NT2/D1 (cell line): ENCODE measurements at regions not wholly inside any gene's neighbourhood (a gene's known extent, or its start where the extent isn't known, plus 50 kb on each side); places are given as distances from the start of the nearest gene placed in this dataset.

ENCODE experiments used
- DNase-seq: peaks from one replicate; pipeline ENCODE4 v3.0.0-alpha.2; 2011; ENCODE audit warnings: low read depth, low spot score
- H3K27me3 ChIP-seq: 2 replicates; pipeline ENCODE4 v1.6.0; 2011; ENCODE audit warnings: mild to moderate bottlenecking; ENCODE audit not compliant: insufficient read length, insufficient read depth
- H3K36me3 ChIP-seq: 2 replicates; pipeline ENCODE4 v1.6.1; 2011; ENCODE audit warnings: mild to moderate bottlenecking, low read length, mixed read lengths; ENCODE audit not compliant: insufficient read depth, insufficient read length
- H3K4me1 ChIP-seq: 2 replicates; pipeline ENCODE4 v1.5.1; 2011; ENCODE audit not compliant: insufficient read depth, insufficient read length
- H3K4me3 ChIP-seq: 2 replicates; pipeline ENCODE4 v1.5.1; 2011; ENCODE audit warnings: low read depth; ENCODE audit not compliant: insufficient read length
- H3K9ac ChIP-seq: 2 replicates; pipeline ENCODE4 v1.6.0; 2011; ENCODE audit warnings: low read depth; ENCODE audit not compliant: insufficient read length
- H3K9me3 ChIP-seq: 2 replicates; pipeline ENCODE4 v1.5.1; 2011; ENCODE audit warnings: mild to moderate bottlenecking, low read length; ENCODE audit not compliant: insufficient read depth
- SUZ12 ChIP-seq: IDR thresholded peaks from 2 replicates; pipeline ENCODE4 v1.6.1; 2011; ENCODE audit not compliant: insufficient read length, insufficient read depth; ENCODE audit errors: extremely low read depth
- YY1 ChIP-seq: IDR thresholded peaks from 2 replicates; pipeline ENCODE4 v1.6.1; 2011; ENCODE audit not compliant: insufficient read length, insufficient read depth
- ZNF274 ChIP-seq: IDR thresholded peaks from 2 replicates; pipeline ENCODE4 v1.6.1; 2011; ENCODE audit warnings: mild to moderate bottlenecking, low read depth, low read length

DNA sequence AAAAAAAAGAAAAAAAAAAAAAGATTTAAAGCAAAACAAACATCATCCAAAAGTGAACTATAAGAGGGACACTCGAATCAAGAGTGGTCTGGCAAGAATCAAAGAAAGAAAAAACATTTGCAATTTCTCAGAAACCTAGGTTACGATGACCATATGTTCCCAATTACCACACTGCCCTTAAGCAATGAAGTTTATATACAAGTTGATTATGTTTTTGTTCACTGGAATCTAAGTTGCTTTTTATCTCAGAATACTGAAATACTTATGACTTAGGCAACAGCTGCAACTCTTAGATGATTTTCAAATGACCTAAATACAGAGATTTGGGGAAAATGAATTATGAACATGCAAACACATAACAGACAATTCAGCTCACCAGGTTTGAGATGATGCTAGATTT is 597.1 kb upstream of the CHAC2 start:
- no peaks in the 10 kb centered on the region for H3K9me3 ChIP-seq
- H3K9ac ChIP-seq = no peak overlapping the region
- no peaks in the 10 kb centered on the region for H3K36me3 ChIP-seq
- no peak overlapping the region for H3K4me3 ChIP-seq
- H3K4me1 ChIP-seq = no peaks in the 10 kb centered on the region
- TF ChIP-seq YY1 (no peak), ZNF274 (no peak), SUZ12 (no peak)
- H3K27me3 ChIP-seq = no peaks in the 10 kb centered on the region
- no peak for DNase-seq

DNA sequence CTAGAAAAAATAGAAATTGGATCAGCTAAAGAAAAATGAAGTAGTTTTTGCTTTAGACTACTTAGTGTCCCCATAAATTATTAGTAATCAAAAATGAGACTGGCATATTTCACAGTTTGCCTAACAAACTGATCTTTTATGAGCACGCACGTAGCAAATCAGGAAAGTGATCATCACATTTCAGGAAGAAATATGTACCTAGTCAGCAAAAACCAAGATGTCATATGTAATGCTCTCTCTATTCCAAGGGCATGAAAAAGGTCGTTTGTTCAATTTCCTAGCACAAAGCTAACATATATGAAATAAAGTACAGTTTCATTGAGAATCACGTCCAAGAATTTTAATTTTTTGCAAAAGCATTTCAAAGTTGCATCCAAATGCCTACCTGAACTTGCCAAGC is 600.4 kb upstream of the CHAC2 start:
- TF ChIP-seq SUZ12 = no peak
- TF ChIP-seq ZNF274 = no peak
- TF ChIP-seq YY1 = no peak
- Histone ChIP-seq H3K36me3 (no peaks in the 10 kb centered on the region), H3K27me3 (no peaks in the 10 kb centered on the region), H3K4me1 (no peaks in the 10 kb centered on the region), H3K9ac (no peak overlapping the region), H3K9me3 (no peaks in the 10 kb centered on the region), H3K4me3 (no peak overlapping the region)
- DNase-seq = no peak

DNA sequence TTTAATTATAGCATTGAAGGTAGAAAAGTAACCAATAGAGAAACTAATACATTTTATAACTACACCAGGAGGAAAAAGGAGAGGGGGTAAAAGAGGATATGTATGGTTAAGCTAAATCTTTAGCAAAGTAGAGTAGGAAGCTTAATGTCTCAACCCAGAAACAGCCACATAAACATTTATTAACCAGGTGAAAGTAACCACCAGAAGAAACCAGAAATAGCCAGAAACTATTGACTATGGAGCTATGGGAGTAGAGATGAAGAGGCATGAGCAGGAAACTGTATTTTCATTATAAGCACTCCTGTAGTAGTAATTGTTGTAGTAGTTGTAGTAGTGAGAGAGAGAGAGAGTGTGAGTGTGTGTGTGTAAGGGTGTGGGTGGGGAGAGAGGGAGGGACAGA is 617.5 kb upstream of the CHAC2 start:
- no peak for DNase-seq
- no peaks in the 10 kb centered on the region for H3K36me3 ChIP-seq
- H3K9ac ChIP-seq = no peak overlapping the region
- no peaks in the 10 kb centered on the region for H3K4me1 ChIP-seq
- H3K9me3 ChIP-seq = no peaks in the 10 kb centered on the region
- no peak overlapping the region for H3K4me3 ChIP-seq
- no peaks in the 10 kb centered on the region for H3K27me3 ChIP-seq
- TF ChIP-seq ZNF274 (no peak), YY1 (no peak), SUZ12 (no peak)

DNA sequence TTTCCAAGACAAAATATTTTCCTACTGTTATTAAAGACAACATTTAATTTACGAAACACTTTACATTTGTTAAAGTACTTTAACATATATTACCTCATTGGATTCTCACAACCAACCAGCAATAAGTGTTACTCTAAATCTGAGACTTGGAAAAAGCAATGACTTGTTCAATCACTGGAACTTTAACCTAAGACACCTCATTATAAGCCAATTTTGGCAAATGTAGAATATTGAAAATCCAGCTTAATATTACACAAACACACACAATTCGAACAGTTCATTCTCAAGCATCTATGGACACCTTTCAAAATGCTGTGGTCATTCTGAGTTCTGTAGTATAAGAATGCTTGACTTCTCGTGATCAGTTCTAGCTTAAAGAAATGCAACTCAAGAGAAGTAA is 619.4 kb upstream of the CHAC2 start:
- DNase-seq = no peak
- Histone ChIP-seq H3K27me3 (no peaks in the 10 kb centered on the region), H3K4me1 (no peaks in the 10 kb centered on the region), H3K9me3 (no peaks in the 10 kb centered on the region), H3K4me3 (no peak overlapping the region), H3K36me3 (no peaks in the 10 kb centered on the region), H3K9ac (no peak overlapping the region)
- TF ChIP-seq YY1 (no peak), SUZ12 (no peak), ZNF274 (no peak)

DNA sequence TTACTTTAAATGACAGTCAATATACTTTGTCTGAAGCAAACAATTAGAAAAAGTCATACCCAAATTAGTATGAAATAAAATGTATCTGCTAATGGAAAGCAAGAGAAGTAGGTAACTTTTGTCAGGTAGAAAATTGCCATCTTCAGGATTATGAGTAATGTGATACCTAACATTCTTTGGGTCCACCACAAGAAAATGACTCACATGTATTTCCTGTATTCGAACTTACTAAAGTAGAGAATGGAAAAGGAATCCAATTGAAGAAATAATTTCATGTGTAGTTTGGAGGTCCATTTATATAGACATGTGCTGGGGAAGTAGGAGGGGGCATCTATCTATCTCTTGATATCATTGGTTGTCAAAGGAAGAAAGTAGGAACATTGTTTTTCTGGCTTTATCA is 636.2 kb upstream of the CHAC2 start:
- Histone ChIP-seq H3K27me3 (no peaks in the 10 kb centered on the region), H3K9ac (no peak overlapping the region), H3K4me3 (no peak overlapping the region), H3K4me1 (no peaks in the 10 kb centered on the region), H3K9me3 (no peaks in the 10 kb centered on the region), H3K36me3 (no peaks in the 10 kb centered on the region)
- DNase-seq = no peak
- no peak for TF ChIP-seq ZNF274
- TF ChIP-seq SUZ12 = no peak
- no peak for TF ChIP-seq YY1

DNA sequence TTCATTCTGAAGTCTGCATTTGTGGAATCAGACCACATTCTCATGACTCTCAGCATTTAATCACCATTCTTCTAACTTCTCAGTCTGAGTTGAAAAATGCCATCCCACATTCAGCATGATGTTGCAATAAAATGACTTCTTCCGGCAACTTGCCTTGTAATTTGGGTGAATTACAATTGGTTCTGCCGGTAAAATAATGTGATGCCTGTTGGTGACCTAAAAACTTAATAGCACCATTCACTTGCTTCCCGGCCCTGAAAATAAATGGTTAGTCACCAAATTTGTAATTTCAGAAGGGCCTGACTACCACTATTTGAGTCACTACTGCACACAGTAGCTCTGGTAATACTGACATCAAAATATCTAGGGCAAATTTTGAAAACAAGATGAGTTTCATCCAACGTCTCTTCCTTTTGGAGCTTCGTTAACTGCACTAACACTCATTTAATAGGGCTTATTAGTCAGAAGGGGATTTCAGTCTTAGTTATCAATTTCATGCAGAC is 637.1 kb upstream of the CHAC2 start:
- H3K9me3 ChIP-seq = no peaks in the 10 kb centered on the region
- no peaks in the 10 kb centered on the region for H3K27me3 ChIP-seq
- H3K9ac ChIP-seq = no peak overlapping the region
- no peak for DNase-seq
- H3K4me1 ChIP-seq = no peaks in the 10 kb centered on the region
- H3K4me3 ChIP-seq = no peak overlapping the region
- no peaks in the 10 kb centered on the region for H3K36me3 ChIP-seq
- TF ChIP-seq SUZ12 = no peak
- TF ChIP-seq YY1 = no peak
- no peak for TF ChIP-seq ZNF274

DNA sequence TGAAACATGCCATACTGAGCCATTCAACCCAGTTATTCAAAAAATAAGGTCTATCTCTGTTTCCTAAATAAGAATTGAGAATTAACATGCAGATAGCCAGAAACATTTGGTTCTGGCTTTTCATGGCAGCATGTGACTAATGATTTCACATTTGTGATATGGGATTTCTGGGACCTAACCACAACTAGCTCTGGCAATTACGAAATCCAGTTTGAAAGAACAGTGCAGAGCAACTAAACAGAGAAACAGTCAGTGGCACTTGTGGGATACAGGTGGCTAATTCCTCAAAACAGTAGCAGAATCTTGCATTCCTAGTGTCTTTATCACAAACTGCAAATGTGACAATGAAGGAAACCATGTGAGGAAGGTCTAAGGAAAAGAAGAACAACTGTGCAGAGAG is 637.8 kb upstream of the CHAC2 start:
- DNase-seq = no peak
- Histone ChIP-seq H3K9ac (no peak overlapping the region), H3K36me3 (no peaks in the 10 kb centered on the region), H3K4me3 (no peak overlapping the region), H3K4me1 (no peaks in the 10 kb centered on the region), H3K9me3 (no peaks in the 10 kb centered on the region), H3K27me3 (no peaks in the 10 kb centered on the region)
- TF ChIP-seq ZNF274 (no peak), YY1 (no peak), SUZ12 (no peak)

DNA sequence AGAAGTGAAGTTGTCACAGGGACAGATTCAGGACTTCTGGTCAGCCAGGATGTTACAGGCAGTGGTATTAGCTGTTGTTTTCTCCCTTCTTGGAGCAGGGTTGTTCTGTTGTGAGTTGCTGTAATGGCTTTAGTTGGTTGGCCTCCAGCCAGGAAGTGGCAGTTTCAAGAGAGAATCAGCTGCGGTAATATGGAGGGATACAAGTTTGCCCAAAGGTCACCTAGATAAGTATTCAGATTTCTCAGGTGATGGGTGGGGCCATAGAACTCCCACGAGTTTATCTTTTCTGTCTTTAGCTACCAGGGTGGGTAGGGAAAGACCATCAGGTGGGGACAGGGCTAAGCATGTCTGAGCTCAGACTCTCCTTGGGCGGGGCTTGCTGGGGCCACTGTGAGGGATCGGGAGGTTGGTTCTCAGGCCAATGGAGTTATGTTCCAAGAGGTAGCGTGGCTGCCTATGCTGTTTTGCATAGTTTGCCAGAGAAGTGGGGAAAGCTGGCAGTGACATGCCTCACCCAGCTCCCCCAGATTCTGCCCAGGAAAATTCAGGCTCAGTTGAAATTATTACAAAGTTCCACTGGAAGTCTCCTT is 640.4 kb upstream of the CHAC2 start:
- H3K9me3 ChIP-seq = no peaks in the 10 kb centered on the region
- no peak overlapping the region for H3K9ac ChIP-seq
- H3K36me3 ChIP-seq = no peaks in the 10 kb centered on the region
- H3K4me1 ChIP-seq = no peaks in the 10 kb centered on the region
- H3K4me3 ChIP-seq = no peak overlapping the region
- DNase-seq = no peak
- no peaks in the 10 kb centered on the region for H3K27me3 ChIP-seq
- no peak for TF ChIP-seq YY1
- no peak for TF ChIP-seq ZNF274
- TF ChIP-seq SUZ12 = no peak
